ENCODE measurements at regions not wholly inside any gene's neighbourhood (a gene's known extent, or its start where the extent isn't known, plus 50 kb on each side); places are given as distances from the start of the nearest gene placed in this dataset.

GRCh38 chr13:95381212-95381527 is 79.9 kb upstream of the ABCC4 start:
- Histone ChIP-seq H3K36me3 (no peaks in the 10 kb centered on the region), H3K4me1 (peaks cover 0 to 6% (median 1%) of the 10 kb centered on the region in 4 donors), H3K27me3 (no peaks in the 10 kb centered on the region), H3K9me3 (no peaks in the 10 kb centered on the region), H3K4me3 (no peak overlapping the region), H3K27ac (no peak overlapping the region)
- DNase-seq: no peak
- TF ChIP-seq CTCF (IDR thresholded peaks at IDR 0.05) (no peak), POLR2A (IDR thresholded peaks at IDR 0.05) (no peak)

- Histone ChIP-seq H3K4me1 (peaks cover 0 to 6% (median 1%) of the 10 kb centered on the region in 4 donors), H3K9me3 (no peaks in the 10 kb centered on the region), H3K36me3 (no peaks in the 10 kb centered on the region), H3K4me3 (no peak overlapping the region), H3K27me3 (no peaks in the 10 kb centered on the region), H3K27ac (no peak overlapping the region)
- no peak for DNase-seq
- no peak for TF ChIP-seq POLR2A (IDR thresholded peaks at IDR 0.05)
- TF ChIP-seq CTCF (IDR thresholded peaks at IDR 0.05): no peak
Observed at GRCh38 chr13:95382411-95382810, 81.2 kb upstream of the ABCC4 start.

- no peaks in the 10 kb centered on the region for H3K36me3 ChIP-seq
- peaks cover 0 to 6% (median 1%) of the 10 kb centered on the region in 4 donors for H3K4me1 ChIP-seq
- H3K27ac ChIP-seq: no peak overlapping the region
- DNase-seq: no peak
- TF ChIP-seq POLR2A (IDR thresholded peaks at IDR 0.05): no peak
- no peak overlapping the region for H3K4me3 ChIP-seq
- no peaks in the 10 kb centered on the region for H3K9me3 ChIP-seq
- H3K27me3 ChIP-seq: no peaks in the 10 kb centered on the region
Observed at GRCh38 chr13:95382916-95383315, 81.7 kb upstream of the ABCC4 start.

- Histone ChIP-seq H3K36me3 (no peaks in the 10 kb centered on the region), H3K27ac (no peak overlapping the region), H3K9me3 (no peaks in the 10 kb centered on the region), H3K4me1 (peaks cover 0 to 6% (median under 1%) of the 10 kb centered on the region in 4 donors), H3K27me3 (no peaks in the 10 kb centered on the region), H3K4me3 (no peak overlapping the region)
- DNase-seq: no peak
- TF ChIP-seq POLR2A (IDR thresholded peaks at IDR 0.05) (no peak), CTCF (IDR thresholded peaks at IDR 0.05) (no peak)
Observed at GRCh38 chr13:95385373-95385772, 84.1 kb upstream of the ABCC4 start.

GRCh38 chr13:95385798-95386197 is 84.5 kb upstream of the ABCC4 start:
- DNase-seq: no peak
- Histone ChIP-seq H3K36me3 (no peaks in the 10 kb centered on the region), H3K27ac (no peak overlapping the region), H3K4me1 (peaks cover 0 to 2% (median 0%) of the 10 kb centered on the region in 4 donors), H3K4me3 (no peak overlapping the region), H3K27me3 (no peaks in the 10 kb centered on the region), H3K9me3 (no peaks in the 10 kb centered on the region)
- TF ChIP-seq CTCF (IDR thresholded peaks at IDR 0.05) (no peak), POLR2A (IDR thresholded peaks at IDR 0.05) (no peak)

GRCh38 chr13:95386370-95386769 is 85.1 kb upstream of the ABCC4 start:
- H3K27ac ChIP-seq: no peak overlapping the region
- no peak overlapping the region for H3K4me3 ChIP-seq
- DNase-seq: no peak
- H3K9me3 ChIP-seq: no peaks in the 10 kb centered on the region
- TF ChIP-seq POLR2A (IDR thresholded peaks at IDR 0.05) (no peak), CTCF (IDR thresholded peaks at IDR 0.05) (no peak)
- no peaks in the 10 kb centered on the region for H3K27me3 ChIP-seq
- H3K36me3 ChIP-seq: no peaks in the 10 kb centered on the region
- H3K4me1 ChIP-seq: no peaks in the 10 kb centered on the region

All from Peyer's patch (tissue), 4 donors.